Neural cell (in vitro differentiated cells): ENCODE measurements at regions not wholly inside any gene's neighbourhood (a gene's known extent, or its start where the extent isn't known, plus 50 kb on each side); places are given as distances from the start of the nearest gene placed in this dataset.

Experiments used
- H2AFZ ChIP-seq: fragments of 200-600, 300-800 bp; sonication (generic), shearing (Covaris generic); 2 replicates; pipeline ENCODE4 v1.6.0; 2014; ENCODE audit warnings: low read depth, mild to moderate bottlenecking, antibody characterized with exemption, low read length, moderate library complexity
- H3F3A ChIP-seq: fragments of 200-600 bp; shearing (Covaris generic); 2 replicates; pipeline ENCODE4 v1.6.1; 2016; ENCODE audit warnings: mild to moderate bottlenecking, moderate library complexity, mixed read lengths, antibody characterized with exemption, low read length; ENCODE audit not compliant: insufficient read depth, poor library complexity, severe bottlenecking
- H3K27ac ChIP-seq: fragments of 200-600, 300-800 bp; sonication (generic), shearing (Covaris generic); 2 replicates; pipeline ENCODE4 v1.5.1; 2014; ENCODE audit warnings: mild to moderate bottlenecking, low read length, moderate library complexity
- H3K27me3 ChIP-seq: fragments of 300-800, 200-600 bp; sonication (generic), shearing (Covaris generic); 2 replicates; pipeline ENCODE4 v1.6.0; 2014; ENCODE audit warnings: mild to moderate bottlenecking, low read depth, low read length, moderate library complexity; ENCODE audit not compliant: insufficient read depth
- H3K36me3 ChIP-seq: fragments of 300-800, 200-600 bp; sonication (generic), shearing (Covaris generic); 2 replicates; pipeline ENCODE4 v1.5.1; 2014; ENCODE audit warnings: mild to moderate bottlenecking, antibody characterized with exemption, low read length, moderate library complexity; ENCODE audit not compliant: insufficient read depth
- H3K4me2 ChIP-seq: fragments of 300-800, 200-600 bp; sonication (generic), shearing (Covaris generic); 2 replicates; pipeline ENCODE4 v1.6.0; 2014; ENCODE audit warnings: mild to moderate bottlenecking, low read length
- H3K4me3 ChIP-seq: fragments of 300-800, 200-600 bp; sonication (generic), shearing (Covaris generic); 2 replicates; pipeline ENCODE4 v1.5.1; 2014; ENCODE audit warnings: mild to moderate bottlenecking, low read length, moderate library complexity
- H3K79me2 ChIP-seq: fragments of 200-600 bp; shearing (Covaris generic); replicated peaks from 2 replicates; pipeline ENCODE4 v1.6.0; 2014; ENCODE audit warnings: mild to moderate bottlenecking, low read length, moderate library complexity; ENCODE audit not compliant: insufficient read depth
- H3K9ac ChIP-seq: fragments of 300-800, 200-600 bp; sonication (generic), shearing (Covaris generic); 2 replicates; pipeline ENCODE4 v1.6.1; 2016; ENCODE audit warnings: mild to moderate bottlenecking, low read length, mixed read lengths
- H3K9me2 ChIP-seq: fragments of 200-600 bp; shearing (Covaris generic); 2 replicates; pipeline ENCODE4 v1.6.1; 2016; ENCODE audit warnings: mild to moderate bottlenecking, low read length, mixed read lengths; ENCODE audit not compliant: insufficient read depth
- H3K9me3 ChIP-seq: fragments of 200-600, 300-800 bp; sonication (generic), shearing (Covaris generic); 2 replicates; pipeline ENCODE4 v1.6.1; 2016; ENCODE audit warnings: mild to moderate bottlenecking, mixed run types, low read length, moderate library complexity, mixed read lengths
- H4K20me1 ChIP-seq: fragments of 200-600 bp; shearing (Covaris generic); 2 replicates; pipeline ENCODE4 v1.6.1; 2016; ENCODE audit warnings: mild to moderate bottlenecking, mixed run types; ENCODE audit not compliant: insufficient read depth
- EP300 ChIP-seq: fragments of 450-650 bp; conservative IDR thresholded peaks from 2 replicates; pipeline ENCODE4 v1.6.1; 2014; ENCODE audit warnings: antibody characterized with exemption, mild to moderate bottlenecking, moderate library complexity; ENCODE audit not compliant: poor library complexity, severe bottlenecking
- EZH2 ChIP-seq: fragments of 200-600, 300-800 bp; shearing (Covaris generic), sonication (generic); IDR thresholded peaks from 2 replicates; pipeline ENCODE4 v1.6.1; 2014; ENCODE audit warnings: antibody characterized with exemption, low read length, borderline replicate concordance, mild to moderate bottlenecking; ENCODE audit not compliant: insufficient read depth, poor library complexity, severe bottlenecking
- MXI1 ChIP-seq: fragments of 450-650 bp; conservative IDR thresholded peaks from 2 replicates; pipeline ENCODE4 v1.6.1; 2014; ENCODE audit warnings: antibody characterized with exemption, mild to moderate bottlenecking; ENCODE audit not compliant: poor library complexity, severe bottlenecking
- POLR2AphosphoS5 ChIP-seq: IDR thresholded peaks from 2 replicates; pipeline ENCODE4 v1.6.1; 2012
- RAD21 ChIP-seq: fragments of 450-650 bp; conservative IDR thresholded peaks from 2 replicates; pipeline ENCODE4 v1.6.1; 2014; ENCODE audit warnings: antibody characterized with exemption, mild to moderate bottlenecking, moderate library complexity
- SMC3 ChIP-seq: fragments of 450-650 bp; conservative IDR thresholded peaks from 2 replicates; pipeline ENCODE4 v1.6.1; 2014; ENCODE audit warnings: antibody characterized with exemption, mild to moderate bottlenecking, moderate library complexity; ENCODE audit not compliant: poor library complexity
- TAF1 ChIP-seq: IDR thresholded peaks from 2 replicates; pipeline ENCODE4 v1.6.1; 2012; ENCODE audit warnings: low read depth
- TF ChIP-seq, protein P1 (sequence below): IDR thresholded peaks from 2 replicates; pipeline ENCODE4 v1.6.1; 2012; ENCODE audit warnings: borderline replicate concordance
- TF ChIP-seq, protein P2 (sequence below): fragments of 450-650 bp; IDR thresholded peaks from 2 replicates; pipeline ENCODE4 v1.5.1; 2014; ENCODE audit warnings: antibody characterized with exemption, mild to moderate bottlenecking, moderate library complexity; ENCODE audit not compliant: poor library complexity, severe bottlenecking

GRCh38 chr12:92010368-92010767 is 135.3 kb downstream of the BTG1 start:
- Histone ChIP-seq H3K4me2 (no peak overlapping the region), H2AFZ (no peak overlapping the region), H3K4me3 (no peak overlapping the region), H3K9me3 (no peaks in the 10 kb centered on the region), H4K20me1 (no peaks in the 10 kb centered on the region), H3K9ac (no peak overlapping the region), H3F3A (no peaks in the 10 kb centered on the region), H3K9me2 (no peaks in the 10 kb centered on the region), H3K27ac (no peak overlapping the region), H3K79me2 (no peaks in the 10 kb centered on the region), H3K36me3 (no peaks in the 10 kb centered on the region), H3K27me3 (no peaks in the 10 kb centered on the region)
- no peak for TF ChIP-seq EP300
- no peak for TF ChIP-seq RAD21
- TF ChIP-seq TAF1: no peak
- no peak for TF ChIP-seq SMC3
- TF ChIP-seq, protein P1, sequence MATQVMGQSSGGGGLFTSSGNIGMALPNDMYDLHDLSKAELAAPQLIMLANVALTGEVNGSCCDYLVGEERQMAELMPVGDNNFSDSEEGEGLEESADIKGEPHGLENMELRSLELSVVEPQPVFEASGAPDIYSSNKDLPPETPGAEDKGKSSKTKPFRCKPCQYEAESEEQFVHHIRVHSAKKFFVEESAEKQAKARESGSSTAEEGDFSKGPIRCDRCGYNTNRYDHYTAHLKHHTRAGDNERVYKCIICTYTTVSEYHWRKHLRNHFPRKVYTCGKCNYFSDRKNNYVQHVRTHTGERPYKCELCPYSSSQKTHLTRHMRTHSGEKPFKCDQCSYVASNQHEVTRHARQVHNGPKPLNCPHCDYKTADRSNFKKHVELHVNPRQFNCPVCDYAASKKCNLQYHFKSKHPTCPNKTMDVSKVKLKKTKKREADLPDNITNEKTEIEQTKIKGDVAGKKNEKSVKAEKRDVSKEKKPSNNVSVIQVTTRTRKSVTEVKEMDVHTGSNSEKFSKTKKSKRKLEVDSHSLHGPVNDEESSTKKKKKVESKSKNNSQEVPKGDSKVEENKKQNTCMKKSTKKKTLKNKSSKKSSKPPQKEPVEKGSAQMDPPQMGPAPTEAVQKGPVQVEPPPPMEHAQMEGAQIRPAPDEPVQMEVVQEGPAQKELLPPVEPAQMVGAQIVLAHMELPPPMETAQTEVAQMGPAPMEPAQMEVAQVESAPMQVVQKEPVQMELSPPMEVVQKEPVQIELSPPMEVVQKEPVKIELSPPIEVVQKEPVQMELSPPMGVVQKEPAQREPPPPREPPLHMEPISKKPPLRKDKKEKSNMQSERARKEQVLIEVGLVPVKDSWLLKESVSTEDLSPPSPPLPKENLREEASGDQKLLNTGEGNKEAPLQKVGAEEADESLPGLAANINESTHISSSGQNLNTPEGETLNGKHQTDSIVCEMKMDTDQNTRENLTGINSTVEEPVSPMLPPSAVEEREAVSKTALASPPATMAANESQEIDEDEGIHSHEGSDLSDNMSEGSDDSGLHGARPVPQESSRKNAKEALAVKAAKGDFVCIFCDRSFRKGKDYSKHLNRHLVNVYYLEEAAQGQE: no peak
- TF ChIP-seq, protein P2, sequence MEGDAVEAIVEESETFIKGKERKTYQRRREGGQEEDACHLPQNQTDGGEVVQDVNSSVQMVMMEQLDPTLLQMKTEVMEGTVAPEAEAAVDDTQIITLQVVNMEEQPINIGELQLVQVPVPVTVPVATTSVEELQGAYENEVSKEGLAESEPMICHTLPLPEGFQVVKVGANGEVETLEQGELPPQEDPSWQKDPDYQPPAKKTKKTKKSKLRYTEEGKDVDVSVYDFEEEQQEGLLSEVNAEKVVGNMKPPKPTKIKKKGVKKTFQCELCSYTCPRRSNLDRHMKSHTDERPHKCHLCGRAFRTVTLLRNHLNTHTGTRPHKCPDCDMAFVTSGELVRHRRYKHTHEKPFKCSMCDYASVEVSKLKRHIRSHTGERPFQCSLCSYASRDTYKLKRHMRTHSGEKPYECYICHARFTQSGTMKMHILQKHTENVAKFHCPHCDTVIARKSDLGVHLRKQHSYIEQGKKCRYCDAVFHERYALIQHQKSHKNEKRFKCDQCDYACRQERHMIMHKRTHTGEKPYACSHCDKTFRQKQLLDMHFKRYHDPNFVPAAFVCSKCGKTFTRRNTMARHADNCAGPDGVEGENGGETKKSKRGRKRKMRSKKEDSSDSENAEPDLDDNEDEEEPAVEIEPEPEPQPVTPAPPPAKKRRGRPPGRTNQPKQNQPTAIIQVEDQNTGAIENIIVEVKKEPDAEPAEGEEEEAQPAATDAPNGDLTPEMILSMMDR: no peak
- TF ChIP-seq EZH2: no peak
- TF ChIP-seq POLR2AphosphoS5: no peak
- no peak for TF ChIP-seq MXI1

DNA sequence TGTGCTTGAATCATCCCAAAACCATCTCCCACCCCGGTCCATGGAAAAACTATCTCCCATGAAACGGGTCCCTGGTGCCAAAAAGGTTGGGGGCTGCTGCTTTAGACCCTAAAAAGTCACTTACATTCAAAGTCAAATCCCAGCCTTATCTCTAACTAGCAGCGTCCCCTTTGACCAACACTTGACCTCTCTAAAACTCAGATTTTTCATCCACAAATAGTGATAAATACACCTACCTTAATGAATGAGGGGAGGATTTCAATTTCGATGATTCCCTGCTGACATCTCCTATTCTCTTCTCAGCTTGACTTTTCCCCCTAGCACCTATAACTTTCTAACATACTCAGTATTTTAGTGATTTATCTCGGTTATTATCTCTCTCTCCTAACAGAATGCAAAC is 137.3 kb downstream of the BTG1 start:
- H2AFZ ChIP-seq: no peak overlapping the region
- no peaks in the 10 kb centered on the region for H4K20me1 ChIP-seq
- H3K4me2 ChIP-seq: no peak overlapping the region
- H3K4me3 ChIP-seq: no peak overlapping the region
- no peak overlapping the region for H3K9ac ChIP-seq
- no peak for TF ChIP-seq RAD21
- no peak for TF ChIP-seq POLR2AphosphoS5
- TF ChIP-seq TAF1: no peak
- TF ChIP-seq, protein P2: no peak
- TF ChIP-seq SMC3: no peak
- TF ChIP-seq EZH2: no peak
- TF ChIP-seq, protein P1: no peak
- TF ChIP-seq MXI1: no peak
- TF ChIP-seq EP300: no peak
- H3F3A ChIP-seq: no peaks in the 10 kb centered on the region
- no peaks in the 10 kb centered on the region for H3K9me2 ChIP-seq
- no peaks in the 10 kb centered on the region for H3K79me2 ChIP-seq
- no peak overlapping the region for H3K27ac ChIP-seq
- no peaks in the 10 kb centered on the region for H3K36me3 ChIP-seq
- H3K9me3 ChIP-seq: no peaks in the 10 kb centered on the region
- H3K27me3 ChIP-seq: no peaks in the 10 kb centered on the region
